DOHH2 (cell line): ENCODE measurements at regions not wholly inside any gene's neighbourhood (a gene's known extent, or its start where the extent isn't known, plus 50 kb on each side); places are given as distances from the start of the nearest gene placed in this dataset.

Source experiments
- CTCF ChIP-seq: fragments of 200-600 bp; sonication (generic); IDR thresholded peaks from one replicate; pipeline ENCODE4 v1.5.1; 2014; ENCODE audit warnings: antibody characterized with exemption, mild to moderate bottlenecking, low read depth, low read length; ENCODE audit not compliant: poor library complexity, severe bottlenecking
- EZH2phosphoT487 ChIP-seq: fragments of 200-600 bp; sonication (generic); IDR thresholded peaks from 2 replicates; pipeline ENCODE4 v1.6.1; 2017; ENCODE audit warnings: borderline replicate concordance, mild to moderate bottlenecking, antibody characterized with exemption, low read length, moderate library complexity, mixed read lengths

- no peak for TF ChIP-seq EZH2phosphoT487
- no peak for TF ChIP-seq CTCF
These were observed 50.5 kb upstream of the PWP1 start for GRCh38 chr12:107635139-107635538.
